Adrenal gland (tissue), 5 donors: ENCODE measurements at regions not wholly inside any gene's neighbourhood (a gene's known extent, or its start where the extent isn't known, plus 50 kb on each side); places are given as distances from the start of the nearest gene placed in this dataset.

Experiments used
- CTCF ChIP-seq, 6 experiments: fragments of 450-650 bp in 4 of 6; fragments of 200-600 bp in 2 of 6; sonication (generic) in 1 of 6; IDR thresholded peaks; 1 replicate in 5 of 6; 2 replicates in 1 of 6; pipeline versions ENCODE4 v1.5.1 to v1.8.0; 2016 to 2021; ENCODE audit warnings: antibody characterized with exemption in 6 of 6, mild to moderate bottlenecking in 2 of 6, moderate library complexity in 1 of 6
- POLR2A ChIP-seq, 2 donors: fragments of 450-650 bp; IDR thresholded peaks; one replicate each; pipeline ENCODE4 v1.6.1; 2017; ENCODE audit warnings: antibody characterized with exemption in 2 of 2, mild to moderate bottlenecking in 2 of 2, moderate library complexity in 1 of 2
- donor health status: DM: no; HTN: no; CAD: no.

- no peak for TF ChIP-seq CTCF (IDR thresholded peaks at IDR 0.05)
- TF ChIP-seq POLR2A (IDR thresholded peaks at IDR 0.05) = no peak
Measured at GRCh38 chr20:39890697-39891096, 798.3 kb downstream of the MAFB start.
